ENCODE measurements at regions not wholly inside any gene's neighbourhood (a gene's known extent, or its start where the extent isn't known, plus 50 kb on each side); places are given as distances from the start of the nearest gene placed in this dataset.

DNA sequence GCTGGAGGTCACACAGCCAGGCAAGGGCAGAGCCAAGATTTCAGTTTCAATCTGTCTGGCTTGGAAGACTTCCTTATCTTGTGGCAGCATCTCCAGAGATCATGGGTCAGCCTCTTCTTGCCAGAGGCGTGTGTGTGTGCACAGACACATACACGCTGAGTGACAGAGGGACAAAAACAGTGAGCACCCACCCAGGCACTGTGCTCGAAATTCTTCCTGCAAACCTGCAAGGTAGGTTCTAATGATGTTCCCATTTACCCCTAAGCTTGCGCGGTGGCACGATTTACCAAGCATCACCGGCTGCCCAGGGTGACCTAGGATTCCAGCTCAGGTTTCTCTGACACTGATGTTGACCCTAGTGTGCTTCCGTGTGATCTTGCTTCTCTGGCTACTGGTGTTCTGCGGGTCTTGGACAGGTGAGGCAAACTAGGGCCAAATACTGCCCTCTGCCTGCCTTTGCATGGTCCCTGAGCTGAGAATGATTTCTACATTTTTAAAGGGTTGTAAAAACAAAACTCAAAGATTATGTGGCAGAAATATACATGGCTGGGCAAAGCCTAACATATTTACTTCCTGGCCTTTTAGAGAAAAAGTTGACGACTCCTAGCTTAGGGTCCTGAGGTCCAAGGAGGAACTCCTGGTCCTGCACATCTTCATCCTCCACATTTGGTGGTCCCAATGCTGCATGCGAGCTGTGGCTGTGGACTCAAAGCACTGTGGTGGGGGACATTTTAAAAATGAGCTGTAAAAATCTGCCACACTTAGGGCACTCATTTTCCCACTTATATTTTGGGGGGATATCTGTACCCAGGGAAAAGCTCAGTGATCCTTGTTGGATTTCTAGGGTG, 268.5 kb downstream of the RPS24 start:
- DNase-seq = no peak

DNA sequence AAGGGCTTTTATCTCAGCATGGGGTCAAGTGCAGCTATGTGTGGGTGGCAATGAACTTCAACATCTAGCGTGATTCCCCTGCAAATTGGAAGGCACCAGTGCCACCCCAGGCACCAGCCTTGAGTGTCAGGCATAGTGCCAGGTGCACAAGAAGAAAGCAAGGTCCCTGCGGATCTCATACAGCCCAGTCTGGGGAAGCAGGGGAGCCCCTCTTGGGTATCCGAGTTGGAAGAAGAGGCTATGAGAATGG, 269.0 kb downstream of the RPS24 start:
- no peak for DNase-seq

DNA sequence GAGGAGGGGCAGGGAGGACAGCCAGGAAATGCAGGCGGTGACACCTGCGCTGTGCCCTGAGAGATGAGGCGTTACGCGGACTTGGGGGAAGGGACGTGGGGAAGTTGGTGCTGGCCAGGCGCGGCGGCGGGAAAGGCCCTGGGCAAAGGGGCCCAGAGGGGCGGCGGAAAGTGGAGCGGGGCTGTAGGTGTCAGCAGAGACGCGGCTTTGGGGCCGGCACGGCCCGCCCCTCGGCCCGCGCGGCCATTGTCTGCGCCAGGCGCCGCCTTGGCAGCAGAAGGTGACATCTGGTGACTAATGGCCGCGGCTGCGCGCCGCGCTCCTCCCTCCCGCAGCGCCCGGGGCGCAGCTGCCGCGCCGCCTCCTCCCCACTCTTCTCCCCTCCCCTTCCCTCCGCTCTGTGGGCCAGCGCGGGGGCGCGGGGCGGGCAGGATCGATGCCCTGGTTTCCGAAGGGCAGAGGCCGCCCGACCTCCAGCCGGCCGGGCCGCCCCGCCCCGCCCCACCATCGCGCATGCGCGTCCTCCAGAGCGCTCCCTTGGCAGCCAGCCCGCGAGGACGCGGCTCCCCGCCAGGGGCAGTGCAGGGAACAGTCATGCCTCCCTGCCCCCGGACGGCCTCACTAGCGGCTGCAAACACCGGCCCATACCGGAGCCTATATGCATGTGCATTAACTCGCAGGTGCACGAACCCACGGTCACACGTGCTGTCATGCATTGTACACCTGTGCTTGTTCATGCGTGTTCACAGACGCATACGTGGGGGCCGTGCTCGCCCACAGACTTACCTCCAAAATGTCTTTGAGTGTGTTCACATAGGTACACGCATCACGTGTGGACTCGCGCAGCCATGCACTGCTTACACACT, 269.6 kb downstream of the RPS24 start:
- DNase-seq = peak; percentile 75 to 81

DNA sequence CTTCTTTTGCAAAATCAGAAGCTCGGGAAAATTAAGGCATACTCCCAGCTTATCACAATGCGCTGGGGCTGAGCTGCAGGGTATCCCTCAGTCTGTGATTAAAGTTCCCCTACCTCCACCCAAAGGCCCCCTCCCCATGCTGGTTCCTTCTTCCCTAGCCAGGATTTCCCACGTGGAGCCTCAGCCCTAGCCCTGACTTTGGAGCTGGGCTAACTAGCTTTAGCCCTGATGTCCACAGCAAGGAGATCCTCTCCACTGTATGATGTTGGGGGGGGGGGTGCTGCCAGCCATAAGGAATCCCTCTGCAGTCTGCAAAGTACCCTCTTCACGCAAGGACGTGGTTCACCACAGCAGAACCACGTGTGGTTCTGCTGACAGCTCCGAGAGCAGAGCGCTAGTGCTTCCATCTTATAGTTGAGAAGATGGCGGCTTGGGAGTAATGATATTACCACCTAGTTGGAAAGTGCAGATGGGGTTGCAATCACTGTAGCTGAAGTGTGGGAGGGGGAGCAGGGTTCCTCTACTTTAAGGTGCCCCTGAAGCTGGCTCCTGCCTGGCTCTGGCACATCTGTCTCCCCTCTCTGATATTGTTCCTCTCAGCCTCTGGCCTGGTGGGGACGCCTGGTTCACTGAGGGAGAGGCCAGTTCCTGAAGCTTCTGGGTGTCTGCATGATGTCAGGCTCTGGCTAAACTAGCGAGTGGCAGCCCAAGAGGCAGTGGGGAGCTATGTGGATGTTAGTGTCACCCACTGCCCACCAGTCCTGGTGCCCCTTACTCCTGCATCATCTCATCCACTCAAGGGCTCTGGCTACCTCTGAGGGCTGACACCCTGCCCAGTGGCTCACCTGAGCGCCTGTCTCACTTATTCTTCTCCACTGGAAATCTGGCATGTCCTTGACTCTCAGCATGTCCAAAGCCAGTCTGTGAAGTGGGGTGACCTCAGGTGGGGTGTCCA, 270.7 kb downstream of the RPS24 start:
- no peak for DNase-seq

DNA sequence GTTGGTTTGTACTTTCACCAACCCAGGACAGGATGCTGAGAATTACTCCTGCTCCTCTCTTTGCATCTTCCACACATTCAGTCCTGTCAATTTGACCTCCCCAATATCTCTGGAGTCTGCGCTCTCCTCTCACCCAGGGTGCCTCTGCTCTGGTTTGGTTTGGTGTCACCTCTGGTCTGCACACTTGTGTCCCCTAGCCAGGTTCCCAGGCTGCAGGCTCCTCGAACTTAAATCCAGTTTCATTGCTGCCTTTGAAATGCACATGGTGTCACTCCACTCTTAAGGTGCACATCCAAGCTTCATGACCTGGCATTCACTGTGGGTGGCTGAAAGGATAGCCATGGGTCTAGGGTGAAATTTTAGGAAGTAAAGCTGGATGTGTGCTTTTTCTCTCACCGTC, 271.6 kb downstream of the RPS24 start:
- DNase-seq = no peak

DNA sequence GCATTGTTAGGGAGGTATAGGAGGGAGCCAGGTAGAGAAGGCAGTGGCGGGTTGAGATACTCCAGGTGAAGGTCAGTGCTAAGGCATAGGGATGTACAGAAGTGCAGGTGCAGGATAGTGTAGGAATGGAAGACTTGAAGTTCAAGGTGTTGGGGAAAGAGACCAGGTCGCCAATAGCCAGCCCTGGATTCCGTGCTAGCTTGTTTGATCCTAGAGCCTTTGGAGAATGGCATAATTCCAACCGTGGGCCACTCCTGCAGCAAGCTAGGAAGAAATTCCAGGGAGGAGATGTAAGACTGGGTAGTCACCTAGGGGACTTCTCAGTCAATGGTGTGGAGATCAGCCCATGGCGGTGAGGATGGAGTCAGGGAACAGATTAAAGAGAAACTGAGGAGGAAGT, 272.7 kb downstream of the RPS24 start:
- no peak for DNase-seq

DNA sequence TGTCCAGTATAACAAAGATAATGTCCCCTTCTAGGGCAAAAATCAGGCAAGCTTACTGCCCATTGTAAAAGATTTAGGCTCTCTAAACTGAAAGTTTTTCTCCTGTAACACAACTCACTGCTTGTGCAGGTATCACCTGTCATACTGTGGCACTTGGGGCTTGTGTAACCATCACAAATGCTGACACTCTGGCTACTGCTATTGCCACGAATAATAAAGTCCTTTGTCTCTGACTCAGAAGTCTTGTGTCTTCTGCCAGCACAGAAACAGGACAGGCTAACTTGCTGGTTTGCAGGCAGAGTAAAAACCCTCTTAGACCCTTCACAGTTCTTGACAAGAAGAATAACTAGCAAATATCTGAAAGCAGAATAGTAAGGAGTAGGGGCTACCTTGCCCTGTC, 273.9 kb downstream of the RPS24 start:
- DNase-seq = no peak

DNA sequence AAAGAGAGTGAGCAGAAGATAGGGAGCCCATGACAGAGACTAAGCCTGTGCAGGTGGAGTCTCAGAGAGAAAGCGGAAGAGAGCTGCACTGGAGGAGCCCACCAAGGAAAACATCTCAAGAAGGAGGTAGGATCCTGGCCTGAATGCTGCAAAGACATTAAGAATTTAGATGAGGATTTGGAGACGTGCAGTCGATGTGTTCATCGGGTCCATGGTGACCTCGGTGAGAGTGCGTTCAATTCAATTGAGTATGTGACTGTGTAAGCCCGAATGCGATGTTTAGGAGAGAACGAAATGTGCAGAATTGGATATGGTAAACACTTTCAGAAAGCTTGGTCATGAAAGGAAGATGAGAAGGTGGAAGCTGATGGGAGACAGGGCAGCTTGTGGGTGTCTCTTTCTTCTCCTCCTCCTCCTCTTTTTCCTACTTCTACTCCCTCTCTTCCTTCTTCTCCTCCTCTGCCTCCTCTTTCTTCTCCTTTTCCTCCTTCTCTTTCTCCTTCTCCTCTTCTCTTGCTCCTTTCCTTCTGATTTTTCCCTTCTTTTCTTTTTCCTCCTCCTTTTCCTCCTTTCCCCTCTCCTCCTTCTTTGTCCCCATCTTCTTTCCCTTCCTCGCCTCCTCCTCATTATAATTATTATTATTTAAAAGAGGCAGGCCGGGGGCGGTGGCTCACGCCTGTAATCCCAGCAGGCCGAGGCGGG, 276.0 kb downstream of the RPS24 start:
- DNase-seq = no peak

DNA sequence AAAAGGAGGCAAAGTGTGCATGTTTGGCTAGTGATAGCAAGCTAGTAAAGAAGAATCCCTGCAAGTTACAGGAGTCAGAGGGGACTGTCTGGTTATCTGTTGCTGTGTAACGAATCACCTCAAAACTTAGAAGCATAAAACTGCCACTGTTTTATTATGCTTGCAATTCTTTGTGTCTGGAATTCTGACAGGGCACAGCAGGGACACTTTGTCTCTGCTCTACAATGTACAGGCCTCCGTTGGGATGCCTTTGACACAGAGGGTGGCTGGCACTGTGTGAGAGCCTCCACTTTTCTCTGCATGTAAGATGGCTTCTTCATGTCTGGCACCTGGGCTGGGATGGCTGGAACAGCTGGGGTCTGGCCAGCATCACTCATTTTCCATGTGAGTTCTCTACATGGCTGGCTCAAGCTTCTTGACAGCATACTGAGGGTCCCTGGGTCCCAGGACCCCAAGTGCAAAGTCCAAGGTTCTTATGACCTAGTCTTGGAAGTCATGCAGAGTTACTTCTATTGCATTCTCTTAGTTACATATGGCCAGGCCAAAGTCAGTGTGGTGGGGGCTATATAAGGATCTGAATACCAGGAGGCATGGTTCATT, 276.9 kb downstream of the RPS24 start:
- no peak for DNase-seq

DNA sequence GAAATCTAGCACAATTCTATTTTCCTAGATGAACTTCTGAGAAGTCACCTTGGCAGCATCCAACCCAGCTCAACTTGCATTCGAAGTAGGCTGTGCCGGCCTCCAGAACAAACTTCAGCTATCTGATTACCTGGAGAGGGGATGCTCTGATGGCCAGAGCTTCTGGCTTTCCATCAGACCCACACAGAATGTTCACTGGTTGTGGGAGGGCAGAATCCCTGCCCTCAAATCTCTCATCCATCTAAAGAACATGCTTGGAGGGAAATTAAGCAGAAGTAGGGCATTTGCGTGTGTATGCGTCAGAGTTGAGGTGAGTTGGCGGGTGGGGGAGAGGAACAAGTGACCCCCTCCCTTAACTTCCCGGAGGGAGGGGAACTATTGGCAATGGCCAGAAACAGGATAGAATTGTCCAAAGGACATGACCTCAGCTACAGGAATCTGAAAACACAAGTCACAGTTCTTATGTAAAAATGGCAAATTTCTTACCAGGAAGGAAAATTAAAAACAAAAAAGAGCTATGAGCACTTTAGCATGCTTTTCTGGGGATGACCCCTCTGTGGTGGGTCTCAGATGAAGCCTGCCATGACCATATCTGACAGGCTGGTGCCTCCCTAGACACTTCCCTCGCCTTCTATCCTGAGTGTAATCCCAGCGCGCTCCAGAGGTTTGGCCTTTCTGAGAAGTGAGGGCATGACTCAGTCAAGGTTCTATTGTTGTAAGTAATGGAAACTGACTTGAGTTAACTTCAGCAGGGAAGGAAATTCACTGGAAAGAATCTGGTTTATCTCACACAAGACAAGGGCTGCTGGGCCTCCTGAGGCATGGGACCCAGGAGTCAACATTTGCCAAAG, 278.8 kb downstream of the RPS24 start:
- no peak for DNase-seq

DNA sequence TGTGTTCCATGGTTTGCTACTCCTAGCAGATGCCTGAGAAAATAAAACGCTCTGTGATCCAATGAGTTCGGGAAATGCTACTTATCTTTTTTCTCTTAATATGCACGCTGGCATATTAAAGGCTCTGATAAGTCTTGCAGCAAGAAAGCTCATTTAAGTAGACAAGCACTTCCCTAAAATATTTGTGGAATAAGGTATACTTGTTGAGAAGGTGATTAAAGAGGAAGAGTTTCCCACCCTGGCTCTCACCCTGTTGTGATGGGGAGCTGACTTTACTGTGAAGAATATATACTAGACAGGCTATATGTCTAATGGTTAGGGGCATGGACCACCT, 279.4 kb downstream of the RPS24 start:
- DNase-seq = no peak

DNA sequence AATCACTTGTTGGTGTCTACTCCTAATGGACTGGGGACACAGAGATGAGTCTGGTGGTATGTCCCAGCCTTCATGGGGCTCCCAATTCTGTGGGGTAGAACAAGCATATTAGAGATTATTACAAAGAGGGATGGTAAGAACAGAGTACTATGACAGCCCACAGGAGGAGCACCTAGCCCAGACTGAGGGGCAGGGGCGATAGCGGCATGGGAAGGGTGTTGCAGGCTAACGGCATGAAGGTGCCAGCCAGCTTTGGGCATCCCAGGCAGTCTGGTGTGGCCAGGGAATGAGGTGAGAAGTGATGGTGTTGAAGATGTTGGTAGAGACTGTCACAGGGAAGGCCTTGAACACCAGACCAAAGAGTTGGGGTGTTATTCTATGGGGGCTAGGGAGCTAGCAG, 280.0 kb downstream of the RPS24 start:
- no peak for DNase-seq

DNA sequence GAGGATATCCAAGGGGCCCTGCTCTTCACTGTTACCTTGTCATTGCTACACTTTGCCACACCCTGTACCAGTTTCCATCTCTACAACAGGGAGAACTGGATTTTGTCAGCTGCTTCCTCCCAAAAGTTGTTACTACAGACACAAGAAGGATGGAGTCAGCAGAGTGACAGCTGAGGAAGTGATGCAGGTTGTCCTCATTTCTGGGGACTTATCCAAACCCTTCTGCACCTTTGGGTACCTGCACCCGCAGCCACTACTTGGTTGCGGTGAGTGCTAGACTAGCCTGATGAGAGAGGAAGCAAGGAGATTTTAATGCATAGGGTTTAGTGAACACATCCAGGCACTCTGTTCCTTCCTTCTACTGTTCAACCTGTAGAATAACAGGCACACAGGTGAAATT, 281.0 kb downstream of the RPS24 start:
- no peak for DNase-seq

DNA sequence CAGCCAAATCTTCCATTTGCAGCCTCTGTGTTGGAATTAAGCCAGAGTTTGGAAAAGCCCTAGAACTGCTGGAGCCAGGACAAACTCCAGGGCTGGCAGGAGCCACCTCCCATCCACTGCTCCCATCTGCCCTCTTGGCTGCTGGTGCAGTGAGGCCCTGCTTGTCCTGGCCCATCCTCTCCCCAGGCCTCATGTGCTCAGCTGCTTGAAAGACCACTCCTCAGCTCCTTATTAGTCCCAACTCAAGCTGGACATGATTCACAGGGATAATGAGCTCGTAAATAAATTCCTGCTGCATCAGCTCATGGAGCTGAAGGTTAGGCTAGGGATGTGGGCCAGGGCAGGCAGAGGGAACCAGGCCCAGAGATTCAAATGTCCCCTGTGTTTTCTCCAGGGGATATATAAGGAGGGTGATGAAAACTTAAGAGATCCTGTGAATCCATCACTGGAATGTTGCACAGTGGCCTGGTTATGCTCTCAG, 282.8 kb downstream of the RPS24 start:
- no peak for DNase-seq

DNA sequence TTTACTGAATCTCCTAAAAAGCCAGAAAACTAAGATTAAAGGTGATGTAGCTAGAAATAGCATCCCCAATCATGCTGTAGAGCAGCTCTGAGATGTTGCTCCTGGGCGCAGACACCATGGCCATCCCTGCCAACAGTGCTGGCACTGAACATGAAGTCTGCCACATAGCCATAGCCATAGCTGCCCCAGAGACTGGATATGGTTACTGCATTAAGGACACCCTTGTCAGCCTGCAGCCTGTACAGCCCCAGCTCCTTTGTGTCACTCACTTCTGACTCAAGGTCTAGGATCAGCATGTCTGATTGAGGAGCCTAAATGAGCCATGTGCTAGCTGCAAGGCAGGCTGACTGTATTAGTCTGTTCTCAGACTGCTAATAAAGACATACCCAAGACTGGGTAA, 284.6 kb downstream of the RPS24 start:
- DNase-seq = no peak

DNA sequence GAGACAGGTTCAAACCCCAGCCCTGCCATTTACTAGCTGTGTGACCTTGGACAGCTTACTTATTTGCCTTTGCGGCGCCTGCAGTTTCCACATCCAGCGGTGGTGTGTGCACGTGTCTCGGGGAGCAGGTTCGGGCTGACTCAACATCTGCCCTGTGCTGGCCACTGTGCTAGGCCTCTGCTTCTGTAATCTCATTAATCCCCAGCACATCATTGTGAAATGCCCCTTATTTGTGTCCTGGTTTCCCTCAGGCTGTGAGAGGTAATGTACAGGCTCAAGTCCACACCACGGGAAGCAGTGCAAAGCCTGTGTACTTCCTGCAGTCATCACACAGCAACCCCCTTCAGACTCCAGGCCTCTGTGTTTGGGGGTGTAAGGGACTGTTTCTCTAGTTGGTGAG, 285.7 kb downstream of the RPS24 start:
- DNase-seq = no peak

DNA sequence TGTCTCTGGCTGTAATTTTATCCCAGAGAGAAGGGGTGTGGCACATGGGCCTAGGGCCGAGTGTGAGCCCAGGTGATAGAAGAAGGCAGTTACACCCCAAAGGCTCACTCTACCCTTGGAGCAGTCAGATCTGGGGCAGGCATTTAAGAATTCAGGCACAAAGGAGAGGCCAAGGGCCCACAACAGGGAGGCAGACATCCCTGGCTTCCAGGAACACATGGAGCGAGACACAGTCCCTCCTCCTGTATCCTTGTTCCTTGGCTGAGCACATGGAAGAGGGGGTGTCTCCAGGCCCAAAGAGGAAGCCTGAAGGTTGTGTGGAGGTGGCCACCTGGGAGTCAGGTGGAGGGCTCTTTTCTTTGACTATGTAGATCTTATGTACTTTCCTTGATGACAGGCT, 286.2 kb downstream of the RPS24 start:
- no peak for DNase-seq

DNA sequence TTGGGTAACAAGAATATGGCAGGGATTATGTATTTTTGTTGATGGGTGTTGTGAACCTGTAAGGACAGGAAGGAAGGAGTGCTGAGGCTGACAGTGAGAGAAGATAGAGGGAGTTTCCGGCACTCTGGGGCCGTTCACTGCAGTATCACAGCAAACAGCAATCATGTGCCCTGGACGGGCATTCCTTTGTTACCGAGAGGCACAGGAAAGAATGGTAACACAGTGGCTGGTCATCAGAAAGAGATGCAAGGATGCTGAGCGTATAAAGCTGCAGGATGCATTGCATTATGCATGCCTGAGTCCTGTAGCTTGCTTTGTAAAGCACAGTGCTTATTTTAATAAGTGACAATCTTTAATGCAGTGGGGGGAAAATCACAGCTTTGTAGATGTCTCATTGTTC, 286.8 kb downstream of the RPS24 start:
- DNase-seq = no peak

DNA sequence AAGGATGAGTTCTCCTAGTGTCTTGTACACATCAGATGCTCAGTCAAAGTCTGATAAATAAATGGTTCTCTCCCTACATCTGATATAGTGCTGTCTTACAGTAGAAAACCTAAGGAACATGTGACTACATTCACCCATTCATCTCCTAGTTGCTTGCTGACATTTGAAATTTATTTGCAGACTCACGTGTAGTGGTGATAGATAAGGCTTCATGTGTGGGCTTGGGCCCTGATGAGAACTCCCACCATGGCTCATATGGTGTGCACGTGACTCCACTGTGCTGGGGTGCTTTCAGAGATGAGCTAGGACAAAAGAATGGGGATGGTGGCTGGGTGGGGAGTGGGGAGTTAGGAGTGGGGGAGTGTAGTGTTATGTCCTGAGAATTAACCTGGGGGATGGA, 287.3 kb downstream of the RPS24 start:
- no peak for DNase-seq

DNA sequence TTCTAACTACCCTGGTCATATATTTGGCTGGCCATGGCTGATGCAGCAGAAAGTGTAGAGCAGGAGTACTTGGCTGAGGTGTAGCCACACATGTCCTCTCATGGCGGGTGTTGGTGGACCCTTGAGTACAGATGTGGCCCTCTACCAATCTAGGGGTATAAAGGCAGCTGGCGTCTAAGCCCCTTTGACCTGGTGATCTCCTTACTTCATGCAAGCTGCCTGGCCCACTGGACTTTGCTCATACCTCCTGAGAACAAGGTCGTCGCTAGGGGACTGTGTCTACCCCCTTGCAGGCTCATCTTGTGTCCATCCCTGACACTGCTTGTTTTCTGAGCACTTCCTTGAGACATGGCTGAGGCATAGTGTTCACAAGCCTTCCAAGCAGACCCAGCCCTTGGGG, 287.8 kb downstream of the RPS24 start:
- no peak for DNase-seq

DNA sequence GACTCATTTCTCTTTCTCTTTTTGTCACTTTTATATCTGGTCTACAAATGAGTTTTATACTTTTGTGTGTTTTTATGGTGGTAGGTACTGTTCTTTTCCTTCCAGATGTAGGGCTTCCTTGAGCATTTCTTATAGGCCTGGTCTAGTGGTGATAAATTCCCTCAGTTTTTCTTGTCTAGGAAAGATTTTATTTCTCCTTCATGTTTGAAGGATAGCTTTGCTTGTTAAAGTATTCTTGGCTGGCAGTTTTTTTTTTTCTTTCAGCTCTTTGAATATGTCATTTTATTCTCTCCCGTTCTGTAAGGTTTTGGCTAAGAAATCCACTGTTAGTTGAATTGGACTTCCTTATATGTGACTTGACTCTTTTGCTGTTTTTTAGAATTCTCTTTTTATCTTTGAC, 292.7 kb downstream of the RPS24 start:
- no peak for DNase-seq

Measured in NCI-H187 (cell line).